ENCODE measurements at regions not wholly inside any gene's neighbourhood (a gene's known extent, or its start where the extent isn't known, plus 50 kb on each side); places are given as distances from the start of the nearest gene placed in this dataset.

GRCh38 chrY:12490558-12491209 lies 210.3 kb upstream of the USP9Y start:
- intact Hi-C loops (cut with micrococcal nuclease): no loop called here
- no TSS peak for BruUV-seq (replicated peaks)

More at GRCh38 chrY:12490558-12491209, 210.3 kb upstream of the USP9Y start:
- H3K27ac ChIP-seq (ENCODE audit: insufficient read depth, low read depth, low read length): no peak overlapping the region
- dilution Hi-C loops (cut with MboI; ENCODE audit: extremely low pct_ligation_motif_present, low sequenced_read_pairs): no loop called here
- H3K4me3 ChIP-seq (replicated peaks in 1 of 3; ENCODE audit: insufficient read depth in 1 of 3, low read depth in 1 of 3, low read length in 3 of 3): no peak overlapping the region
- FAIRE-seq (no peak), DNase-seq (ENCODE audit: low read depth, low spot score) (no peak)
- H3K79me2 ChIP-seq (ENCODE audit: control insufficient read depth, insufficient read depth, low read length): no peaks in the 10 kb centered on the region
- CTCF ChIA-PET: no interaction called here
- no peak overlapping the region for H3K9ac ChIP-seq (replicated peaks; ENCODE audit: extremely low read depth, insufficient read depth, low read length)
- H2AFZ ChIP-seq (ENCODE audit: low read depth, low read length): no peak overlapping the region
- H3K9me3 ChIP-seq (replicated peaks; ENCODE audit: control insufficient read depth, insufficient read depth, low read length): no peaks in the 10 kb centered on the region
- POLR2A ChIA-PET: no interaction called here
- TF ChIP-seq CTCF (IDR thresholded peaks at IDR 0.05; ENCODE audit: extremely low read depth in 1 of 2, insufficient read depth in 1 of 2, low read depth in 1 of 2, low read length in 2 of 2): no peak
- no peak for TF ChIP-seq EZH2 (IDR thresholded peaks at IDR 0.05; ENCODE audit: borderline replicate concordance, low read depth, low read length, severe bottlenecking)
- no peak for TF ChIP-seq MYC (IDR thresholded peaks at IDR 0.05; ENCODE audit: low read depth, low read length)
- TF ChIP-seq POLR2A (IDR thresholded peaks at IDR 0.05; ENCODE audit: low read depth, low read length): no peak
- no peak for TF ChIP-seq MAX (IDR thresholded peaks at IDR 0.05; ENCODE audit: insufficient read depth, insufficient read length)
- no peak for TF ChIP-seq POLR2AphosphoS5 (IDR thresholded peaks at IDR 0.05; ENCODE audit: insufficient read depth, low read depth, low read length)
- no peak for TF ChIP-seq FOS (IDR thresholded peaks at IDR 0.05; ENCODE audit: borderline replicate concordance, insufficient read depth, low read length)
- TF ChIP-seq GATA2 (IDR thresholded peaks at IDR 0.05; ENCODE audit: insufficient read depth, insufficient read length, low read depth, low read length): no peak
- no peak for TF ChIP-seq JUN (IDR thresholded peaks at IDR 0.05; ENCODE audit: borderline replicate concordance, insufficient read depth, insufficient read length, low read depth)
- H3K27me3 ChIP-seq (ENCODE audit: control insufficient read depth in 2 of 2, insufficient read depth in 2 of 2, low read length in 2 of 2): no peaks in the 10 kb centered on the region
- no peak overlapping the region for H3K4me2 ChIP-seq (ENCODE audit: insufficient read depth, low read length)
- H4K20me1 ChIP-seq (replicated peaks; ENCODE audit: control insufficient read depth, extremely low read depth, insufficient read depth, low read length): no peaks in the 10 kb centered on the region
- H3K36me3 ChIP-seq (ENCODE audit: control insufficient read depth in 2 of 2, extremely low read depth in 1 of 2, insufficient read depth in 2 of 2, low read length in 2 of 2): no peaks in the 10 kb centered on the region
- H3K9me1 ChIP-seq (replicated peaks; ENCODE audit: control insufficient read depth, extremely low read depth, insufficient read depth, low read length): no peaks in the 10 kb centered on the region
- H3K4me1 ChIP-seq (ENCODE audit: control insufficient read depth, extremely low read depth, insufficient read depth, low read length): no peaks in the 10 kb centered on the region

Data from endothelial cell of umbilical vein (primary cell).